Kidney tubule cell (primary cell): ENCODE measurements at regions not wholly inside any gene's neighbourhood (a gene's known extent, or its start where the extent isn't known, plus 50 kb on each side); places are given as distances from the start of the nearest gene placed in this dataset.

Experiments
- DNase-seq: peaks from one replicate; pipeline ENCODE4 v3.0.0-alpha.2; 2018; ENCODE audit warnings: low spot score

DNA sequence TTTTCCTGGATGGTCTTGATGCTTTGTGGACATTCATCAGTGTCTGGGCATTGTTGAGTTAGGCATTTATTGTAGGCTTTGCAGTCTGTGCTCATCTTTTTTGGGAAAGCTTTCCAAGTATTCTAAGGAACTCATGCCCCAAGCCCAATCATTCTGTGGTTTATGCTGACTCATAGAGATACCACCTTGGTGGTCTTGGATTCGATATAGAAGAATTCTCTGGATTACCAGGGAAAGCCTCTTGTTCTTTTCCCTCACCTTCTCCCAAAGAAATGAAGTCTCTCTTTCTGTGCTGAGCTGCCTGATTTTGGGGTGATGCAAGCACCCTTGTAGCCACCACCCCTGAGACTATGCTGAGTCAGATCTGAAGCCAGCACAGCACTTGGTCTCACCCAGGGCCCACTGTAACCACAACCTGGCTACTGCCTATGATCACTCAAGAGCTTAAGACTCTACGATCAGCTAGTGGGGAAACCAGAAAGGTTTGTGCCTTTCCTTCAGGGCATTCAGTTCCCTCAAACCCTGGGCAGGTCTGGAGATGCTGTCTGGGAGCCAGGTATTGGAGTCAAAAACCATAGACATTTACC lies 422.6 kb downstream of the NUF2 start:
- no peak for DNase-seq

DNA sequence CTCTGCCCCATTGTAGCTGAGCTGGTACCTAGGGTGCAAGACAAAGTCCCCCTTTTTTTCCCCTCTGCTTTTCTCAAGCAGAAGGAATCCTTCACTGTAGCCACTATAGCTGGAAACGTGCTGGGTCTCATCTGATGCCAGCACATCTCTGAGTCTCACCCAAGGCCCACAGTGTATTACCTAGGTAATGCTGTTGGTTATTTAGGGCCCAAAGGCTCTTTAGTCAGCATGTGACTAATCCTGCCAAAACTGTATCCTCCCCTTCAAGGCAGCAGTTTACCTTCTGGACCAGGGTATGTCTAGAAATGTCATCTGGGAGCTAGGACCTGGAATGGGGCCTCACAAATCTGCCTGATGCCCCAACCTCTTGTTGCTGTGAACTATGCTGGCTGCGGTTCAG lies 423.4 kb downstream of the NUF2 start:
- no peak for DNase-seq

DNA sequence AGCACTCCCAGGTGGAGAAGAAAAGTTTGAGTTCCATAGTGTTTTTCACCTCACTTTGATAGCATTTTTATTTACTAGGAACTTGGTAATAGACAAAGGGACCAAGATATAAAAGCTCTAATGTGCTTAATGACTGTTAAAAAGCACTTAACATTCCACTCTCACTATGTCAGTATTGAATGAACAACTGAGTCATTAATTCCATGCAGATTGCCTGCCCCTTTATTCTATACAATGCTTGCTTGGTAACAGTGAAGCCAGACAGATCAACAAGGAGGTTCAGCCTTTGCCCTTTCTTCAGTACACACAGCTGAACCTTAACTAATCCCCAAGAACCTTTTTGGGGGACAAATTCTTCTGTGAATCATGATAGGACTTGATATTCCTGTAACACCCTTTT lies 425.5 kb downstream of the NUF2 start:
- no peak for DNase-seq

DNA sequence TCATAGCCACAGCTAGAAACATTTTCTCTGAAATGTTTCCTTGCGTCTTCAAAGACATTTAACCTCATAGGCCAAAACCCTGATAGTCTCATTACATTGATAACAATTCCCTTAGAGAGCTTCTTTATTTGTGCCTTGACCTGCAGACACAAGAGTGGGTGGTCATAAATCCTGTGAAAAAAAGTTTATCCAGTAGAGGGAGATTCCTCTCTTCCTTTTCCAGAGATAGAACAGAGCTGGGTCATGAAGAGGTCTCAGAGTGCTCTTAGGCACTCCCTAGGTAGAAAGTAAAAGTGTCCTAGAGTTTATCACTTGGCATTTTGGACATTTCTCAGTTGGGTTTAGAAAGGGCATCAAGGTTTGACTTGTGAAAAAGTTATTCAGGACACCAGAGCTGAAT lies 426.1 kb downstream of the NUF2 start:
- no peak for DNase-seq

DNA sequence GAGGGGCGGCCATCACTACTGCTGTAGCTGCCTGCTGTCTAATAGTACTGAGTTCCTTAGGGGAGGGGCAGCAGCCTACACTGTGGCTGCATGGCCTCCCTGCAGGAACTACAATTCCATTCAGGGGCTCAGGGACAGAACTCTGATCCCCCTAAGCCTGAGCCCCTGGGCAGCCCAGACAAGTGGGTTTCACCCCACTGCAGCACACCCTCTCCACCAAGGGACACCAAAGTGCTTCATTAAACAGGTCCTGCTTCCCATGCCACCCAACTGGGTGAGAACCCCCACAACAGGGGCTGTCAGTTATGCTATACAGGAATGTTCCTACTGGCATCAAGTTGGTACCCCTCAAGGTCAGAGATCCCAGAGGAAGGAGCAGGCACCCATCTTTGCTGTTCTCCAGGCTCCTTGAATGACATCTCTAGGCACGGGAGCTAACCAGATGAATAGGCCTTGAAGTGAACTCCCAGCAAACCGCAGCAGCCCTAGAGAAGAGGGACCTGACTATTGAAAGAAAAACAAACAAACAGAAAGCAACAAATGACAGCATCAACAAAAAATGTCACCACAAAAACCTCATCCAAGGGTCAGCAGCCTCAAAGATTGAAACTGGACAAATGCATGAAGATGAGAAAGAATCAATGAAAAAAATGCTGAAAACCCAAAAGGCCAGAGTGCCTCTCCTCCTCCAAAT lies 437.4 kb downstream of the NUF2 start:
- DNase-seq: no peak

DNA sequence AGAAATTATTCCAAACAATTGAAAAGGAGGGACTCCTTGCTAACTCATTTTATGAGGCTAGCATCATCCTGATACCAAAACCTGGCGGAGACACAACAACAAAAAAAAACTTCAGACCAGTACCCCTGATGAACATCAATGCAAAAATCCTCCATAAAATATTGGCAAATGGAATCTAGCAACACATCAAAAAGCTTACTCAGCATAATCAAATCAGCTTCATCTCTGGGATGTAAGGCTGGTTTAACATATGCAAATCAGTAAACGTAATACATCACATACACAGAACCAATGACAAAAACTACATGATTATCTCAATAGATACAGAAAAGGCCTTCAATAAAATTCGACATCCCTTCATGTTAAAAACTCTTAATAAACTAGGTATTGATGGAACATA lies 440.1 kb downstream of the NUF2 start:
- no peak for DNase-seq

DNA sequence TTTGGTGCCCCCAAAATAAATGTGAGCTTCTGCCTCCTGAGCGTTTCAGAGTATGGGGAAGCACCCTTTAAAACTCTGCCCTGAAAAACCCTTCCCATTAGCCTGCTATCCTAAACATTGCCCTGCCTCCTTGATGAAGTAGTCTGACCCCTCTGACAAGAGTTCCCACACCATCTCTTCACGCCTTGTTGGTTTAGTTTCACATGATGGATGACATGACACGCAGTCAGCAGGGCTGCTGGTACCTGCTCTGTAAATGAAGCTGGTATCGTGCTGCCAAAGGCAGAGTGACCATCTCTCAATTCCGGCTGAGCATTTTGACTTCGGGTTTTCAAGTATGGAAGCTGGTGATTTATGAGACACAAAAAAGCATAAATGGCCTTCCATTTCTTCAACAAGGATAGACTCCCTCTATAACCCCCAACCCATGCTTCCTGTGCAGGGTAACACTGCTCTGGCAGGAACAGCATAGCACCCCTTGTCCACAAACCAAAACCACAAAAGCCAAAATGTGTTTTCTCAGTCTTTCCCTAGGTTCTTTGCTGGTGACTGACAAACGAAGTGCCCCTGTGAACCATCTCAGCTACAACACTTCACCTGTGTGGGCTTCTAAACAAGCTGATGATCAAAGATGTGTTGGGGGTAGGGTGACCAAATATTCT lies 444.6 kb downstream of the NUF2 start:
- no peak for DNase-seq

DNA sequence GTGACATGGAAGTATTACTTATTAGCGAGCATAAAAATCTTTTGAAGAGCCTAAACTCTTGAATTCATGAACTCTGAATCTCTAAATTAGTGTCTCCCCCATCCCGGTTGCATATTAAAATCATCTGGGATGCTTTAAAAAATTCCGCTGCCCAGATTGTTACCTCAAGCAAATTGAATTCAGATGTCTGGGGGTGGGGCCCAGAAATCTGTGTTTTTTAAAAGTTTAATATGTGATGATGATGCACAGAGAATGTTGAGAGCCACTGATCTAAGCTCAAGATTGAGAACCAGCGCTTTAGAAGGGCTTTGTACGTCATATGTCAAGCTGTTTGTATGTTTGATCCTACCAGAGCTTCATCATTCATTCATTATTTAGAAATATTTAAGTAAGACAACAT lies 446.8 kb downstream of the NUF2 start:
- no peak for DNase-seq

DNA sequence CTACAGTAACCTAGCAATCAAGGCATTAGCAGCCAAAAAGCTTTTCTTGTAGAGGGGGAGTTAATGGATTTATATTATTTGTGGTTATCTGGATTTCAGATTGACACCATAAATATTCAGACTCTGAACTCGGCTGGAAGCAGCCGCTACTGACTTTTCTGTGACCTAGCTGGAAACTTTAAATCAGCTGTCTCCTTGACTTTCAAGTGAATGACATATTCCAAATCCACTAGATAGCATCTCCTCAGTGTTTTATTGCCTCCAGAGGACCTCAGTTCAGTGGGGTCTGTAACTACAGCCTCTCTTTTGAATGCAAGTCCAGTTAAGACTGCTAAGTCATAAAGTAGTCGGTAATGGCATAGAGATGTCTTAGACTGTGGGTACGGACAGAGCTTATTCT lies 448.5 kb downstream of the NUF2 start:
- no peak for DNase-seq

DNA sequence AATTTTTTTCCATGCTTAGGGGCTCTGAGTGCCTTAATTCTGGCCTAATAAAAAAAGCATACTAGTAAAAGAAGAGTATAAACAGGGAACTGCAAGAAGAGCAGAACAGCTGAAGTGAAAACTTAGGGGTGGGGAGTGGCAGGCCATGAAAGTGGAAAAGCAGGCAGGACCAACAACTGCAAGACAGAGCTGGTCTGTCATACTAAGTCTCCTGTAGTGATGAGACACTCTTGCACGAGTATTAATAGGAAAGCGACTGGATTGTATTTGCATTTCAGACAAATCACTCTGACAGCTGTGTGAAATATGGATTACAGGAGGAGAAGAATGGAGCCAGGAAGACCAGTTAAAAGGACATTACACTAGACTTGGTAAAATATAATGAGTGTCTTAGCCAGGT lies 449.9 kb downstream of the NUF2 start:
- DNase-seq: no peak

DNA sequence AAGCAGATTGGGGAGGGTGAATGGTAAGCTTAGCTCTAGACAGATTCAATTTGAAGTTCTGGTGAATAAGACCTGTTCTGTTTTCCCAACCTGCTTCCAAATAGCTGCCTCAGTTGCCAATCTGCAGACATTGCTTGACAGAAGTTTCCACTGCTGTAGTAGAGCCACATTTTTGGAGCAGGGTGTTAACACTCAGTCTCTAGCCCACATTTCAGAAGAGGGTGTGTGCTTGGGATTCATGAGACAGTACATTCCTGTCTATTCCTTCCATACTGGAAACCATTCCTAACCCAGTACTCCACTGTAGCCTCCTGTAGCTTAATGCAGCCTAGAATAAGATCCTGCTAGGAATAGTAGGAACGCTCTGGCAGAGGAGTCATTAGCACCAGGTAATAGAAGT lies 450.5 kb downstream of the NUF2 start:
- DNase-seq: no peak

DNA sequence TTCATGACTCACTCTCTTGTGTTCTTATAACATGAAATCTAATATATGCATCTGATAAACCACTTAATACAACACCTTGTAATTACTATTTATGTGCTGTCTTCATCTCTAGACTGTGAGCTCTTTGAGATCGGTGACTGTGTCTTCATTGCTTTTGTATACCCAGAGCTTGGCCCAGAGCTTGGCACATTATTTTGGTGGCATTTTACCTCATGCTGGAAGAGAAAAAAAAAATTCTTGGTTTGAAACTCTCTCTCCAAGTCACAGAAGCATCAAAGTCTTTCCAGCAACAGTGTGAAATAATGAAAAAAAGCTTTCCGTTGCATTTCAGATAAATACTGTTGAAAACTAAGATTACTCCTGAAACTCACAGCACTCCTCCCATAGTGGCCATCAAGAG lies 451.6 kb downstream of the NUF2 start:
- no peak for DNase-seq

DNA sequence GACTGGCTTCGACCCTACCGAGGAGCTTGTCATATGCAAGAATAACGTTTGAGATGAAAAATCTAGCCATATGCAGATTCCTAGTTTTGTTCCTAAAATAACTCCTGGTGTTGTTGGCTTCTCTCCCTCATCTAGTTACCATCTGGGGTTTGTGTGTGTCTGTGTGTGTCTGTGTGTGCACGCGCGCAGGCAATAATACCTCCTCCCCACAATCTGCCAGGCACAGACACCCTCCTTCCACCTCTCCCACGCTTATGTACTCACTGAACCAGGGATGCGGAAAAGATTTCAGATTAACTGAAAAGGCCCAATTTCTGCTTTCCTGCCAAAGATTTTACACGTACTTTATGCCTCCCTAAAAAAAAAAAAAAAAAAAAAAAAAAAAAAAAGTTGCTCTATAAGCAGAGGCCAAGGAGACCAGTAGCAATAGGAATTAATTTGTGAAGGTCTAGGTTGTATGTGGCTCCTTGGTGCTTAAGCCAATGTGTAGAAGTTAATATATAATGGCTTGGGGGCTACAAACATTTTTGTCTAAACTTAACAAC lies 452.7 kb downstream of the NUF2 start:
- DNase-seq: no peak

DNA sequence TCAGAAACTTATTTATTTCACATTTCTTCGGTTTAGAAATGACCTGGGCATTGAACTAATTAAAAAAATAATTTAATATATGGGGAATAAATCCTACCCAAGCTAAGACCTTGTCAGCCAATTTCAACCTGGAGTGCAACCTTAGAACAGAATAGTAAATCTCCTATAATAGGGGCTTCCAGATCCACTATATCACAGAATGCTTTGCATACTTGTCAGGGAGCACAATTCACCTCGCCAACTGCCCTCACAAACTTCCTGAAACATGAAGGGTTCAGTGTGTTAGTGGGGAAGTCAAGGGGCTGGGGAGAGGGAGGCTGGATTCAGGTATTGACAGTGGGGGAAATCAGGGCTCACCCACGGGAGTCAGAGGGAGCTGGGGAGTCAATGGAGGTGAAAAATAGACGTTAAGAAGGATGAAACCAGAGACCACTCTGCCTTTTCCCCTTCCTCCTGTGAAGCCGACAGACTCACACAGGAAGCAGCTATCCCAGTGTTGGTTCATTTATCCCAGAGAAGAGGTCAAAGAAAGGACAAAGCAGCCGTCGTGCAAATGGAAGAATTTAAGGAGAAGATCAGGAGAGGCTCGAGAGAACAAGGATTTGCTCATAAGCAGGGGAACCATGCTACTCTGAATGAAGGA lies 453.3 kb downstream of the NUF2 start:
- DNase-seq: no peak

DNA sequence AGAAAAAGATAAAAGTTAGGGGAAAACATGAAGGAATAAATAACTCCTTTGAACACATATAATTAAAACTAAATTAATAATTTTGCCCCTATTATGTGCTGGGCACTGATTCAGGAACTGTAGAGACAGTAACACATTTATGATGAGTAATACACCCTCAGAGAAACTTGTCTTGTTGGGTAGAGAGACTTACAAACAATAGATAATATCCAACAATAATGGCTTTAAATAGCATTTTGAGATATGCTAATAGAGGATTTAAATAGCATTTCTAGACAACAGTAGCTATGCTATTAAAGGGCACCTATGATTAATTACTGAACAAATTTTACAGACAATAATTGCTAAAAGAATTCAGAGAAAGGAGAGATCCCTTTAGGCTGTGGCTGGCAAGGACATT lies 455.5 kb downstream of the NUF2 start:
- DNase-seq: no peak

DNA sequence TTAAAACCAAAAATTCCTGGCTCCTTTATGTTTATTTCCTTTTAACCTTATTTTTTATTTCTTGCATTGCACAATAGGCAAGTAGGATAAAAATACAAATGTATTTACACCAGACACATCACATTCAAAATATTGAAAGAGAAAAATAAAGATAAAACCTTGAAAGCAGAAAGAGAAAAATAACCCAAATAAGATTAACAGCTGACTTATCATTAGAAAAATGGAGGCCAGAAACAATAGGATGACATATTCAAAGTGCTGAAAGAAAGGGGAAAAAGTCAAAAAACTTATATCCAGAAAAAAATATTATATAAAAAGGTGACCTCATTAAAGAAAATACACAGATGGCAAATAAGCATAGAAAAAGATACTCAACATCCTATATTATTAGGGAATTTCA lies 459.4 kb downstream of the NUF2 start:
- no peak for DNase-seq

DNA sequence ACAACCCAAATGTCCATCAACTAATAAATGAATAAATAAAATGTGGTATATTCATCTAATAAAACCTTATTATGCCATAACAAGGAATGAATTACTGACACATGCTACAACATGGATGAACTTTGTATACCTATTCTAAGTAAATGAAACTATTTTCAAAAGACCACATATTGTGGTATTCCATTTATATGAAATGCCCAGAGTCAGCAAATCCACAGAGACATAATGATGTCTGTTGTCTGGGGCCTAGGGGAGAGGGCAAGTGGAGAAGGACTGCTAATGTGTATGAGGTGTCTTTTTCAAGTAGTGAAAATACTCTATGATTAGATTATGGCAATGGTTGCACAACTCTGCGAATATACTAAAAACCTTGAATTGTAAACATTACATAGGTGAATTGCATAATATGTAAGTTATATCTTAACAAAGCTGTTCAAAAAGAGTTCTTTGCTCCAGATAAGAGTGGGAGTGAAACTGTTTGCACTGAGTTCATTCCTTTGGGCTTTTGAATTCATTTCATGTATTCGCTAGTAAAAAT lies 464.2 kb downstream of the NUF2 start:
- DNase-seq: no peak

DNA sequence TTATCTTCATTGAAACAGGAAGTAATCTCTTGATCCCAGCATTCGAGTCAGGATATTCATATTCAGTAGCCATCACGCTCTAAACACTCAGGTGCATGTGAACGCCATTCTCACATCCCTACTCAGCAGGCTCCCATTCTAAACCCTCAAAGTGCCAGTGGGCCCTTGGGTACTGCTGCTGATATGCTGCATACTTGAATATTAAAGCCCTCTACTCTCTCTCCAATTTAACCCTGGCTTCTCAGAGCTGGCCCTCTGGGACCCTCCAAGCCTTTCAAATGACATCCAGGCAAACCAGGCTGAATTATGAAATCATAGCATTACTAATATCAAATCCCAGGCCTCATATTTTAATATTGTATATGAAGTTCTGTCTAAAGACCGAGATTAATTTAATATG lies 468.2 kb downstream of the NUF2 start:
- no peak for DNase-seq

DNA sequence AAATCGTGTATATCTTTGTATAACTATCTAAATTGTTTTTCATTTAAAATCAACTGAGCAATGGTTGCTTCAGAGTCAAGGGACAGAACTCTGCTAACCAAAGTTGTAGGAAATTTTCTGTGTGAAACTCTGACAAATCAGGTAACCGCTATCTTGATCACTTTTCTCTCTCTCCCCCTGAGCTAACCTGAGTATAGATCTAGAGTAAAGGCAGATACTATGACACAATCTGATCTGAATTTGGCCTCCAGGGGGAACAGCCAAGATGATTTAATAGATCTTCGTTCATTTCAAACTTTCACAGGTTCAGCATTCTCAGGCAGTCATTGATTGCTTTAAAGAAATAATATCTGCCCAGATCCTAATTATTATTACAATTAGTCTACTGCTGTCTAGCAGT lies 472.8 kb downstream of the NUF2 start:
- DNase-seq: no peak

DNA sequence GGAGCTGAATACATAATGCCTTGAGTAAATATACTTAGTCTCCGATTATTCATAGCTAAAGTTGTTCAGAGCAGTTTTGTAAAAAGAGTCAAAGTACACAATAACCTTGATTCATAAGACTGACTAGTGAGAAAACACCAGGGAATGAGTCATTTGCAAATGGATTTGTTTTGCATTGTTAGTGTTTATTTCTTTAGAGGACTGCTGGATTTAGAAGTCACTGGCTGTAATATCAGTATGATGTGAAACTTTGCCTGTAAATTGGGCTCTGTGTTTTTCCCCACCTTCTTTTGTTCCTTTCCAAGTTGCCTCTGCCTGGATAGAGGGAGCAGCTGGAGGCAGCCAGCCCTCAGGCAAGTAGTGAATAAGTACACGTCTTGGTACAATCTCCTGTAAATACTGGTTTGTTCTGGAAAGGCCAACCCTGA lies 474.7 kb downstream of the NUF2 start:
- DNase-seq: no peak

DNA sequence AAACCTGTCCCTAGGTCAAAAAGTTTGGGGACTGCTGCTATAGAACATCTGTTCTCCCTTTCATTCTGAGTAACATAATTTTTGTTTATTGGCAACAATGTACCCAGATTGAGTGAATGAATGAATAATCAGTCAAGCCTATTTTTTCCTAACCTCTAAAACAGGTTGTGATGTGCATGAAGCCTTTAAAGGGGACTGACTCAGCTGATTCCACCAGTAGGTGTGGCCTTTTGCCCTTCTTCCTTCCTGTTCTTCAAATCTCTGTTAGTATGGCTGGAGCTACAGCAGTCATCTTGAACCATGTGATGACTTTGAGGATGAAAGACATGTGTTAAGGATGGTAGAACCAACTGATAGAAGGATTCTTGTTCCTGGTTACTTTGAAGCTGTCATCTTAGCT lies 476.1 kb downstream of the NUF2 start:
- DNase-seq: no peak

DNA sequence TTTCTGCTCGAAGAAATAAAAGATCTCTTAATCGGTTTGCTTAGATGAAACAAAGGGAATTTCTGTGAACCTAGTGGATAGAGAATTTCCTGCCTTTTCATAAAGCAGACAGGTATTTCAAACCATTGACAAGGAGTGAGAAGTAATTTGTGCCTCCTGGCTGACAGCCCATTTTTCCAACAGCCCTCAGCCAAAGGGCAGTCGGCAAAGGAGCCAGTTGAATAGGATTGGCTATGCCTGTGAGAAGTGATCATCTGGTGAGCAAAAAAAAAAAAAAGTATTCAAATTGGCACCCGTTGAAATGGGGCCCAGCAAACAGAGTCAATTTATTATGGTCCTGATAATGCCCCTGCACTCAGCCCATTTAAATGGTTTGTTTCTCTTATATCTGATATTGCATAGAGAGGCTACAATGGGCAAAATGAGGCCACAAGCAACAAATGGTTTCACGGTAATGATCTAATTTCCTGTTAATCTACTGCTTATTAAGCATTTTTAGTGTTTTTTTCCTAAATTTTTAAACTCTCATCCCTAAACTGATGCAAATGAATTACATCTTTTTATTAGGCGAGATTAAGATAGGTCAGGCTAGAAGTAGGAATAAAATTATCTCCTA lies 477.5 kb downstream of the NUF2 start:
- no peak for DNase-seq
